22Rv1 (cell line): ENCODE measurements at regions not wholly inside any gene's neighbourhood (a gene's known extent, or its start where the extent isn't known, plus 50 kb on each side); places are given as distances from the start of the nearest gene placed in this dataset.

Experiments
- CTCF ChIP-seq: fragments of 450-650 bp; IDR thresholded peaks from 2 replicates; pipeline ENCODE4 v1.5.1; 2017; ENCODE audit warnings: mild to moderate bottlenecking
- ZFX ChIP-seq: fragments of 450-650 bp; IDR thresholded peaks from 2 replicates; pipeline ENCODE4 v1.6.1; 2017; ENCODE audit warnings: antibody characterized with exemption, borderline replicate concordance

DNA sequence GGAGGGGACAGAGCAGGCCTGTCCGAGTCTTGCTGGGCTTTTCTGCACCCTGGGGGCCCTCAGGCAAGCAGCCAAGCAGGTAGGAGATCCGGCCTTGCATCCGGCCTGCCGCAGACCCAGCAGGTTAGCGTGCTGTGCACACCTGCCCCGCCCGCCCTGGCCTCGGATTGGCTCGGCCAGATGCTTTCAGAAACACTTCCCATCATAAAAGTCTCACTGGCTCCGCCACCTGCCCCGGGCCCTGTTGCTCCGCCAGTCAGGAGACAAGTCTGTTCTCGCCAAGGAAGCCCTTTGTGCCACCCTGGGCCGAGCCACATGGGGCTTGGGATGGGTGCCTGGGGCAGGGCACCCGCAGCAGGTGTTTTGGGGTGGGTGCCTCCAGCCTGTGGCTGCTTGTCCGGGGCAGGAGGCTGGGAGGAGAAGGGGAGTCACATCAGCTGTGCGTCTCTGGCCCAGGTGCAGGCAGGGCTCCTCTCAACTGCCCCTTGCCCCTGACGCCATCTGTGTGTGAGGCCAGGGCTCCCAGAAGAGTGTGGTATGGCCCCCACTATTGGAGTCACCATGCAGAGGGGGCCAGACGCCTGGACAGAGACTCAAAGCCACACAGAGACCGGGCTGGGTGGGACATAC lies 228.2 kb upstream of the GSE1 start:
- no peak for TF ChIP-seq CTCF
- TF ChIP-seq ZFX = no peak
